ENCODE measurements at regions not wholly inside any gene's neighbourhood (a gene's known extent, or its start where the extent isn't known, plus 50 kb on each side); places are given as distances from the start of the nearest gene placed in this dataset.

- no peak overlapping the region for H3K4me3 ChIP-seq (replicated peaks in 1 of 3)
- no peak overlapping the region for H3K27ac ChIP-seq
- no peaks in the 10 kb centered on the region for H3K27me3 ChIP-seq
- no peaks in the 10 kb centered on the region for H3K36me3 ChIP-seq
- TF ChIP-seq CTCF (IDR thresholded peaks at IDR 0.05): no peak
- no peak for TF ChIP-seq POLR2A (IDR thresholded peaks at IDR 0.05)
- intact Hi-C loops (cut with DNase I): no loop called here
- DNase-seq: no peak
- H3K9me3 ChIP-seq: no peaks in the 10 kb centered on the region
- H3K4me1 ChIP-seq: no peaks in the 10 kb centered on the region
- 88 to 94% methylated on average over 5 of the region's 5 CpGs for WGBS, 2 donors
Measured at GRCh38 chrX:140848800-140849199, 139.2 kb downstream of the LINC00632 start.

GRCh38 chrX:140860718-140861117 lies 141.7 kb upstream of the SPANXB1 start:
- no peak for TF ChIP-seq POLR2A (IDR thresholded peaks at IDR 0.05)
- TF ChIP-seq CTCF (IDR thresholded peaks at IDR 0.05): no peak
- H3K36me3 ChIP-seq: no peaks in the 10 kb centered on the region
- H3K4me1 ChIP-seq: no peaks in the 10 kb centered on the region
- no peak for DNase-seq
- H3K4me3 ChIP-seq (replicated peaks in 1 of 3): no peak overlapping the region
- no peaks in the 10 kb centered on the region for H3K27me3 ChIP-seq
- no peaks in the 10 kb centered on the region for H3K9me3 ChIP-seq
- WGBS, 2 donors: 80 to 100% methylated on average over 2 to 5 of the region's 9 CpGs
- no peak overlapping the region for H3K27ac ChIP-seq
- intact Hi-C loops (cut with DNase I): no loop called here

- intact Hi-C loops (cut with DNase I): no loop called here
- no peaks in the 10 kb centered on the region for H3K36me3 ChIP-seq
- WGBS, 2 donors: 83 to 96% methylated on average over 1 of the region's 1 CpG
- TF ChIP-seq CTCF (IDR thresholded peaks at IDR 0.05) (no peak), POLR2A (IDR thresholded peaks at IDR 0.05) (no peak)
- DNase-seq: no peak
- no peaks in the 10 kb centered on the region for H3K27me3 ChIP-seq
- H3K4me1 ChIP-seq: no peaks in the 10 kb centered on the region
- no peak overlapping the region for H3K27ac ChIP-seq
- no peak overlapping the region for H3K4me3 ChIP-seq (replicated peaks in 1 of 3)
- H3K9me3 ChIP-seq: no peaks in the 10 kb centered on the region
Measured at GRCh38 chrX:140866446-140866845, 135.9 kb upstream of the SPANXB1 start.

GRCh38 chrX:140912606-140913005 lies 89.8 kb upstream of the SPANXB1 start:
- Histone ChIP-seq H3K9me3 (no peaks in the 10 kb centered on the region), H3K4me3 (replicated peaks in 1 of 3) (no peak overlapping the region), H3K36me3 (no peaks in the 10 kb centered on the region), H3K27ac (no peak overlapping the region), H3K27me3 (no peaks in the 10 kb centered on the region), H3K4me1 (no peaks in the 10 kb centered on the region)
- TF ChIP-seq CTCF (IDR thresholded peaks at IDR 0.05): no peak
- no peak for TF ChIP-seq POLR2A (IDR thresholded peaks at IDR 0.05)
- DNase-seq: no peak
- intact Hi-C loops (cut with DNase I): no loop called here

GRCh38 chrX:140913802-140914501 lies 88.4 kb upstream of the SPANXB1 start:
- intact Hi-C loops (cut with DNase I): no loop called here
- WGBS, 2 donors: 82 to 92% methylated on average over 3 of the region's 3 CpGs

More at GRCh38 chrX:140913802-140914501, 88.4 kb upstream of the SPANXB1 start:
- Histone ChIP-seq H3K36me3 (no peaks in the 10 kb centered on the region), H3K9me3 (no peaks in the 10 kb centered on the region), H3K27me3 (no peaks in the 10 kb centered on the region), H3K27ac (no peak overlapping the region), H3K4me3 (replicated peaks in 1 of 3) (no peak overlapping the region), H3K4me1 (no peaks in the 10 kb centered on the region)
- no peak for DNase-seq
- no peak for TF ChIP-seq POLR2A (IDR thresholded peaks at IDR 0.05)
